HEK293 (cell line): ENCODE measurements at regions not wholly inside any gene's neighbourhood (a gene's known extent, or its start where the extent isn't known, plus 50 kb on each side); places are given as distances from the start of the nearest gene placed in this dataset.

Source experiments
- CTCF ChIA-PET: fragments of 350-600 bp; formaldehyde crosslinking; extraction: SDS; loops from one replicate; lab custom pipeline; 2021; ENCODE audit warnings: antibody characterized with exemption; lab: Yijun Ruan, JAX
- POLR2A ChIA-PET: fragments of 300-600 bp; formaldehyde crosslinking; extraction: SDS; loops from one replicate; lab custom pipeline; 2020; ENCODE audit warnings: antibody characterized with exemption, inconsistent platforms; lab: Yijun Ruan, JAX
- H3K27ac ChIP-seq: fragments of 200-500 bp; sonication (Bioruptor generic); 2 replicates; pipeline ENCODE4 v1.5.1; 2014; ENCODE audit warnings: low read depth, low read length, control low read depth, inconsistent platforms; ENCODE audit errors: extremely low read depth
- H3K36me3 ChIP-seq, 2 experiments: fragments of 200-500 bp in 1 of 2; sonication (Bioruptor generic) in 1 of 2; 1 replicate in 1 of 2; 2 replicates in 1 of 2; pipeline ENCODE4 v1.5.1; 2014 to 2017; ENCODE audit warnings: inconsistent platforms in 2 of 2, low read length in 2 of 2; ENCODE audit not compliant: control insufficient read depth in 2 of 2, insufficient read depth in 1 of 2
- H3K4me1 ChIP-seq: fragments of 200-500 bp; sonication (Bioruptor generic); 2 replicates; pipeline ENCODE4 v1.5.1; 2014; ENCODE audit warnings: mild to moderate bottlenecking, low read length, inconsistent platforms; ENCODE audit not compliant: control insufficient read depth, insufficient read depth
- H3K4me3 ChIP-seq: 2 replicates; pipeline ENCODE4 v1.5.1; 2011; ENCODE audit warnings: low read depth, mild to moderate bottlenecking, control low read depth, low read length, moderate library complexity
- H3K9me3 ChIP-seq: fragments of 200-500 bp; sonication (Bioruptor generic); 2 replicates; pipeline ENCODE4 v1.5.1; 2014; ENCODE audit warnings: low read depth, low read length, inconsistent platforms; ENCODE audit not compliant: control insufficient read depth, insufficient read depth
- PRDM4 ChIP-seq: fragments of 450-650 bp; formaldehyde crosslinking; IDR thresholded peaks from 2 replicates; pipeline ENCODE4 v1.5.1; 2017; ENCODE audit warnings: missing biosample characterization, missing genetic modification characterization
- REST ChIP-seq: fragments of 450-650 bp; formaldehyde crosslinking; IDR thresholded peaks from 2 replicates; pipeline ENCODE4 v1.5.1; 2016; ENCODE audit warnings: missing biosample characterization, missing genetic modification characterization
- ZIC2 ChIP-seq: fragments of 450-650 bp; formaldehyde crosslinking; IDR thresholded peaks from 2 replicates; pipeline ENCODE4 v1.5.1; 2016; ENCODE audit warnings: missing biosample characterization, missing genetic modification characterization
- ZNF133 ChIP-seq: fragments of 450-650 bp; formaldehyde crosslinking; IDR thresholded peaks from 2 replicates; pipeline ENCODE4 v1.5.1; 2016; ENCODE audit warnings: missing biosample characterization, missing genetic modification characterization
- ZNF280D ChIP-seq: fragments of 450-650 bp; formaldehyde crosslinking; IDR thresholded peaks from 2 replicates; pipeline ENCODE4 v1.5.1; 2016; ENCODE audit warnings: missing biosample characterization, missing genetic modification characterization
- ZNF311 ChIP-seq: fragments of 450-650 bp; formaldehyde crosslinking; IDR thresholded peaks from 2 replicates; pipeline ENCODE4 v1.5.1; 2017; ENCODE audit warnings: missing biosample characterization, missing genetic modification characterization, borderline replicate concordance
- ZNF341 ChIP-seq: fragments of 450-650 bp; formaldehyde crosslinking; IDR thresholded peaks from 2 replicates; pipeline ENCODE4; 2016; ENCODE audit warnings: low read depth, missing biosample characterization, missing genetic modification characterization
- ZNF362 ChIP-seq: fragments of 450-650 bp; formaldehyde crosslinking; IDR thresholded peaks from 2 replicates; pipeline ENCODE4 v1.5.1; 2016; ENCODE audit warnings: missing biosample characterization, missing genetic modification characterization
- ZNF514 ChIP-seq: fragments of 450-650 bp; formaldehyde crosslinking; IDR thresholded peaks from 2 replicates; pipeline ENCODE4 v1.5.1; 2016; ENCODE audit warnings: missing biosample characterization, missing genetic modification characterization
- ZNF580 ChIP-seq: fragments of 450-650 bp; formaldehyde crosslinking; IDR thresholded peaks from 2 replicates; pipeline ENCODE4 v1.5.1; 2016; ENCODE audit warnings: missing biosample characterization, missing genetic modification characterization
- ZNF677 ChIP-seq: fragments of 450-650 bp; IDR thresholded peaks from 2 replicates; pipeline ENCODE4 v1.5.0; 2018; ENCODE audit warnings: missing biosample characterization, mild to moderate bottlenecking, missing genetic modification characterization, moderate library complexity
- ZNF701 ChIP-seq: fragments of 450-650 bp; formaldehyde crosslinking; IDR thresholded peaks from 2 replicates; pipeline ENCODE4 v1.5.1; 2016; ENCODE audit warnings: missing biosample characterization, missing genetic modification characterization
- ZNF830 ChIP-seq: fragments of 450-650 bp; IDR thresholded peaks from 2 replicates; pipeline ENCODE4 v1.5.0; 2018; ENCODE audit warnings: missing biosample characterization, missing genetic modification characterization, low read depth, mild to moderate bottlenecking, moderate library complexity
- ZNF843 ChIP-seq: fragments of 450-650 bp; formaldehyde crosslinking; IDR thresholded peaks from 2 replicates; pipeline ENCODE4 v1.5.1; 2016; ENCODE audit warnings: missing biosample characterization, missing genetic modification characterization

GRCh38 chr10:131724169-131724545 is 176.7 kb upstream of the PPP2R2D start (continued):
- no peak for TF ChIP-seq REST (tag by site-specific recombination)
- TF ChIP-seq ZNF280D (tag by site-specific recombination): no peak
- TF ChIP-seq ZNF362 (tag by site-specific recombination): no peak
- TF ChIP-seq ZNF580 (tag by site-specific recombination): no peak
- no peak for TF ChIP-seq ZNF133 (tag by site-specific recombination)
- TF ChIP-seq PRDM4 (tag by site-specific recombination): no peak
- no peak for TF ChIP-seq ZNF843 (tag by site-specific recombination)
- TF ChIP-seq ZNF701: no peak
- TF ChIP-seq ZNF311 (tag by site-specific recombination): no peak

- POLR2A ChIA-PET: no interaction called here
These were observed 175.8 kb upstream of the PPP2R2D start for GRCh38 chr10:131724891-131725580.

GRCh38 chr10:131725581-131726069 is 175.2 kb upstream of the PPP2R2D start:
- POLR2A ChIA-PET: no interaction called here

More at GRCh38 chr10:131724891-131725580, 175.8 kb upstream of the PPP2R2D start:
- Histone ChIP-seq H3K36me3 (no peaks in the 10 kb centered on the region), H3K27ac (no peak overlapping the region), H3K4me3 (no peak overlapping the region), H3K4me1 (no peaks in the 10 kb centered on the region), H3K9me3 (no peaks in the 10 kb centered on the region)
- TF ChIP-seq ZNF341 (tag by site-specific recombination) (no peak), ZNF514 (tag by site-specific recombination) (no peak), ZIC2 (tag by site-specific recombination) (no peak), ZNF830 (tag by site-specific recombination) (no peak)
- CTCF ChIA-PET: no interaction called here

More at GRCh38 chr10:131725581-131726069, 175.2 kb upstream of the PPP2R2D start:
- no peak overlapping the region for H3K4me3 ChIP-seq
- H3K4me1 ChIP-seq: no peaks in the 10 kb centered on the region
- CTCF ChIA-PET: no interaction called here
- H3K27ac ChIP-seq: no peak overlapping the region
- H3K36me3 ChIP-seq: no peaks in the 10 kb centered on the region
- no peaks in the 10 kb centered on the region for H3K9me3 ChIP-seq
- no peak for TF ChIP-seq ZNF677
